Bronchial epithelial cell (primary cell): ENCODE measurements at regions not wholly inside any gene's neighbourhood (a gene's known extent, or its start where the extent isn't known, plus 50 kb on each side); places are given as distances from the start of the nearest gene placed in this dataset.

Experiments
- DNase-seq: peaks from one replicate; pipeline ENCODE4 v3.0.0-alpha.2; 2010; ENCODE audit warnings: low read depth
- FAIRE-seq: peaks from 2 replicates; lab custom pipeline; 2011; peaks lifted over from hg19 to GRCh38; lab: Jason Lieb, UNC
- H3K27me3 ChIP-seq: 2 replicates; pipeline ENCODE4 v1.5.1; 2011; ENCODE audit warnings: low read length; ENCODE audit not compliant: control insufficient read depth, insufficient read depth
- H3K36me3 ChIP-seq: 2 replicates; pipeline ENCODE4 v1.5.1; 2011; ENCODE audit warnings: low read length; ENCODE audit not compliant: control insufficient read depth, insufficient read depth
- H3K4me3 ChIP-seq: 2 replicates; pipeline ENCODE4 v1.5.1; 2011; ENCODE audit warnings: mild to moderate bottlenecking, low read depth, low read length, control low read depth
- TF ChIP-seq, protein P1 (sequence below): IDR thresholded peaks from 2 replicates; pipeline ENCODE4 v1.5.1; 2011; ENCODE audit warnings: mild to moderate bottlenecking, moderate library complexity, low read length, control low read depth, inconsistent platforms; ENCODE audit not compliant: insufficient read depth, severe bottlenecking

GRCh38 chr11:25159341-25159740, 662.5 kb downstream of the LUZP2 start:
- Histone ChIP-seq H3K36me3 (no peaks in the 10 kb centered on the region), H3K27me3 (no peaks in the 10 kb centered on the region), H3K4me3 (no peak overlapping the region)
- no peak for FAIRE-seq
- TF ChIP-seq, protein P1, sequence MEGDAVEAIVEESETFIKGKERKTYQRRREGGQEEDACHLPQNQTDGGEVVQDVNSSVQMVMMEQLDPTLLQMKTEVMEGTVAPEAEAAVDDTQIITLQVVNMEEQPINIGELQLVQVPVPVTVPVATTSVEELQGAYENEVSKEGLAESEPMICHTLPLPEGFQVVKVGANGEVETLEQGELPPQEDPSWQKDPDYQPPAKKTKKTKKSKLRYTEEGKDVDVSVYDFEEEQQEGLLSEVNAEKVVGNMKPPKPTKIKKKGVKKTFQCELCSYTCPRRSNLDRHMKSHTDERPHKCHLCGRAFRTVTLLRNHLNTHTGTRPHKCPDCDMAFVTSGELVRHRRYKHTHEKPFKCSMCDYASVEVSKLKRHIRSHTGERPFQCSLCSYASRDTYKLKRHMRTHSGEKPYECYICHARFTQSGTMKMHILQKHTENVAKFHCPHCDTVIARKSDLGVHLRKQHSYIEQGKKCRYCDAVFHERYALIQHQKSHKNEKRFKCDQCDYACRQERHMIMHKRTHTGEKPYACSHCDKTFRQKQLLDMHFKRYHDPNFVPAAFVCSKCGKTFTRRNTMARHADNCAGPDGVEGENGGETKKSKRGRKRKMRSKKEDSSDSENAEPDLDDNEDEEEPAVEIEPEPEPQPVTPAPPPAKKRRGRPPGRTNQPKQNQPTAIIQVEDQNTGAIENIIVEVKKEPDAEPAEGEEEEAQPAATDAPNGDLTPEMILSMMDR: no peak
- DNase-seq: peak; percentile 34

- H3K27me3 ChIP-seq: no peaks in the 10 kb centered on the region
- H3K4me3 ChIP-seq: no peak overlapping the region
- no peak for DNase-seq
- H3K36me3 ChIP-seq: no peaks in the 10 kb centered on the region
- TF ChIP-seq, protein P1: no peak
- no peak for FAIRE-seq
These were observed 666.6 kb downstream of the LUZP2 start for GRCh38 chr11:25163421-25163820.

GRCh38 chr11:25180187-25180586, 683.3 kb downstream of the LUZP2 start:
- Histone ChIP-seq H3K27me3 (no peaks in the 10 kb centered on the region), H3K36me3 (no peaks in the 10 kb centered on the region), H3K4me3 (no peak overlapping the region)
- FAIRE-seq: no peak
- TF ChIP-seq, protein P1: no peak
- peak; percentile 43 for DNase-seq

DNA sequence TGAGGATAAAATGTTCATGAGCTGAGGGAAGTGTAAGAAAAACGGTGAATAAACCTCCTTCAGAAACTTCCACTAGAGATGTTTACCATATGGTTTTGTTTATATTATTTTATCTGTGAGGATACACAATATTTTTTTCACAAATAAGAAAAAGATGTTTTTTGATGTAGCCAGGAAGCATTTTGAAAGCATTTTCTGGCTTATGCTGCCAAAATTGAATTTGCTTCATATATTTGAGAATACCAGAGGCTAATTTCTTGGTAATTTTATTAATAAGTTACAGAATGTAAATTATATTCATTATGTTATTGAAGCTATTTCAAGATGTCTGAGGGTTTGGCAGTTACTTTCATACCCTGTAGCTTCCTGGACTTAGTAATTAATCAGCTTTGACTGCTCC, 686.6 kb downstream of the LUZP2 start:
- DNase-seq: no peak
- FAIRE-seq: no peak
- TF ChIP-seq, protein P1: no peak
- Histone ChIP-seq H3K36me3 (no peaks in the 10 kb centered on the region), H3K4me3 (no peak overlapping the region), H3K27me3 (no peaks in the 10 kb centered on the region)

DNA sequence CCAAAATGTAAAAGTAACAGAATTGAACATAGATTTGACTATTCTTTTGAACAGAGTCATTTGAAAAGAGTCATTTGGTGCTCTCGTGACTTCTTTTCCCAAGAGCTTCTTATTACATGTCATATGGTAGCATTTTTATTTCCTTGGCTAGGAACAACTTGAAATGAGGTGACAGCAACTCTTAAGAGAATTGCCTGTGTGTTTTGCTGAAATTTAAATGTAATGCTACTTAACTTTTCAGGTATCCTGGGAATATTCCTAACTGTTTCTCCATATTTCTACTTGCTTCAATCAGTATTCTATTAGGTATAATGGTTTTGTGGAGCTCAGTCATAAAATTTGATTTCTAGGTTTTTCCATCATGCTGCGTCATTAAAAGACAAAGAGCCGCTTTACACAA, 700.7 kb downstream of the LUZP2 start:
- H3K36me3 ChIP-seq: no peaks in the 10 kb centered on the region
- H3K27me3 ChIP-seq: no peaks in the 10 kb centered on the region
- FAIRE-seq (no peak), DNase-seq (no peak)
- H3K4me3 ChIP-seq: no peak overlapping the region
- TF ChIP-seq, protein P1: no peak

DNA sequence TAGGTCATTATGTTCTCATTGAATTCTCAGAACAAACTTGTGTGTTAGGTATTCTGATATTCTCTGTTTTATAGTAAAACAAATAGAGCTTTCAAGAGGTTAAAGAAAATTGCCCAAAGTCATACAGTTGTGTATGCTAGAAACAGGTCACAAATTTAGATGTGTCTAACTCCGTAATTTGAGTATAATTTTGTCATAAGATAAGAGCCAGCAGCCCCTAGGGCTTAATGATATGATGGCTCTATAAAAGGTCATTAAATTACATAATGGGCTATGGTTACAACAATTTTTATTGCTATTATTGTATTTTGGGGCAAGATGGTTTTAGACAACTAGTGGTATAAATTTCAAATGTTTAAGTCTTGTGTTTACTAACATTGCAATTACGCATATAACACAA, 701.9 kb downstream of the LUZP2 start:
- FAIRE-seq (no peak), DNase-seq (no peak)
- Histone ChIP-seq H3K4me3 (no peak overlapping the region), H3K27me3 (no peaks in the 10 kb centered on the region), H3K36me3 (no peaks in the 10 kb centered on the region)
- TF ChIP-seq, protein P1: no peak
